Subcutaneous abdominal adipose tissue (tissue), 5 donors: ENCODE measurements at regions not wholly inside any gene's neighbourhood (a gene's known extent, or its start where the extent isn't known, plus 50 kb on each side); places are given as distances from the start of the nearest gene placed in this dataset.
"Not testable (repeated sequence)": the region's sequence is repeated elsewhere in the genome, so short reads cannot be mapped to it uniquely, and the experiment has no call there.

Experiments used
- H3K27ac ChIP-seq: one replicate; pipeline ENCODE4 v1.7.0; 2013; ENCODE audit warnings: low read depth, mild to moderate bottlenecking, inconsistent platforms, low read length, moderate library complexity
- H3K27me3 ChIP-seq, 5 donors: one replicate each; pipeline ENCODE4 v1.7.0; 2013; ENCODE audit warnings: low read length in 5 of 5, inconsistent platforms in 1 of 5; ENCODE audit not compliant: control insufficient read depth in 5 of 5, insufficient read depth in 4 of 5
- H3K36me3 ChIP-seq, 5 donors: one replicate each; pipeline ENCODE4 v1.7.0; 2013; ENCODE audit warnings: low read length in 5 of 5; ENCODE audit not compliant: control insufficient read depth in 5 of 5, insufficient read depth in 5 of 5
- H3K4me1 ChIP-seq, 5 donors: one replicate each; pipeline ENCODE4 v1.7.0; 2013; ENCODE audit warnings: low read length in 5 of 5, mild to moderate bottlenecking in 3 of 5, moderate library complexity in 1 of 5; ENCODE audit not compliant: control insufficient read depth in 5 of 5, insufficient read depth in 5 of 5
- H3K4me3 ChIP-seq, 5 donors: one replicate each; pipeline ENCODE4 v1.7.0; 2013; ENCODE audit warnings: low read length in 5 of 5, low read depth in 1 of 5
- H3K9ac ChIP-seq, 5 donors: one replicate each; pipeline ENCODE4 v1.7.0; 2013; ENCODE audit warnings: low read length in 5 of 5, mild to moderate bottlenecking in 4 of 5, moderate library complexity in 3 of 5
- H3K9me3 ChIP-seq, 5 donors: one replicate each; pipeline ENCODE4 v1.7.0; 2013; ENCODE audit warnings: low read length in 5 of 5; ENCODE audit not compliant: control insufficient read depth in 5 of 5
- donor health status: healthy.
- donor health status: healthy.
- donor health status: healthy.
- donor health status: healthy.
- donor health status: healthy.

DNA sequence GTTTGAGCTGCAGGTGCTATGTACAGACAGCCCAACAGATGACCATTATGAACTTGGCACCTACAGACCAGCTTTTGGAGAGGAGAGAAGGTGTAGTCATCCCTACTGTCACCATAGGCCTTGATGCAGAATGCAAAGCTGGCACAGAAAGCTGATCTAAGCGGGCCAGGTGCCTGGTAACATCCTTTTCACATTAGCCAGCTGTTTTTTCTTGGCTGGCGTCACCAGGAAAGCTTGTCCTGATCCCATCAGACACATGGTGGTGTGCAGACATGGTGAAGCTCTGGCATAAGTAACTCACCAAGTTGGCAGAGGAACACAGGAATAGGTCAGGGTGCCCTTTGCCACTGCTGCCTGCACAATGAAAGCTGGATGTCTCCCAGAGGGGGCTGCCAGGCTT lies 97.2 kb upstream of the MB21D2 start:
- Histone ChIP-seq H3K27ac (no peak overlapping the region), H3K27me3 (no peaks in the 10 kb centered on the region), H3K4me1 (peaks cover 0 to 6% (median 0%) of the 10 kb centered on the region in 5 donors), H3K36me3 (no peaks in the 10 kb centered on the region), H3K9ac (no peak overlapping the region), H3K4me3 (no peak overlapping the region), H3K9me3 (peaks cover 3 to 11% (median 8%) of the 10 kb centered on the region in 5 donors)

DNA sequence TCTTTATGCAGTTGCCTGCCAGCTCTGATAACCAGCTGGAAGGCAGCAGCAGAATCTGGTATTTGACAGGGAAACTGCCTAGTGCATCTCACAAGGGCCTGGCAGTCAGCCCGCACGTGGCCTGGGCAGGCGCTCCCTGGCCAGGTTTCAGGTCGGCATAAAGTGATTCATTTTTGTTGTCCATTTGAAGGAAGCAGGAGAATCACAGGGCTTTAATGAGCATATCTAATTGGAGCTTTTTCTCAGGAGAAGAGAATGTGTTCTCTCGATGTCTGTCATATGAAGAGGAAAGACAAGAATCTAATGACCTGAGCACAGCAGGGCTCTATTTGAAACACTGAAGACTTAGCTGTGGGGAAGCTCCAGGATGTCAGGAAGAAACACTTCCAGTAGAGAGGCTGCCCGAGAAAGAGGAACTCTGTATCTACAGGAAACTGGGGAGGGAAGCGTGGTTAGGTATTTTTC lies 98.8 kb upstream of the MB21D2 start:
- no peaks in the 10 kb centered on the region for H3K36me3 ChIP-seq
- H3K9me3 ChIP-seq, result peaks cover 3 to 11% (median 8%) of the 10 kb centered on the region in 5 donors
- no peak overlapping the region for H3K9ac ChIP-seq
- H3K4me1 ChIP-seq, result peaks cover 0 to 6% (median 0%) of the 10 kb centered on the region in 5 donors
- no peak overlapping the region for H3K27ac ChIP-seq
- H3K4me3 ChIP-seq, result no peak overlapping the region
- H3K27me3 ChIP-seq, result no peaks in the 10 kb centered on the region

DNA sequence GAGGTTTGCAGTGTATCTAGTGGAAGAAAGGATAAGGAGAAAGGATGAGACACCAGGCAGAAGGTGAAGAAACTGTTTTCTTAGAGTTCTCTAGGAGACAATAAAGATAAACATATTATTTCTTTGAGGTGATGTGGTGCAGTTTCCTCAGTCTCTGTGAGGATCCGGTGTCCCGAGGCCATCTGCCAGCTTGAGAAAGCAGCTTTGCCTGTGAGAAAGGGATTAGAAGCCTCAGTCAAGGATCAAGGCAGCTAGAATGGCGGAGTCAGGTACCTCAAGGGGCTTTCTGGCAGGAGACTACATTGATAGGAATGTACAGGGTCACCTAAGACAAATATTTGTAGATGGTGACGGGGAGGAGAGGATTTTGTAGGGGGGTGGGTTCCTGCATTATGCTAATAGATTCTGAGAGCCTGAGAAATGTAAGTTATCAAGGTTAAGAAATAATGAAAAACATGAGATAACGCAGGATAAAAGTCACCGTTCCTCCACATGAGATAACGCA lies 103.9 kb upstream of the MB21D2 start:
- Histone ChIP-seq H3K36me3 (no peaks in the 10 kb centered on the region), H3K27me3 (no peaks in the 10 kb centered on the region), H3K9me3 (no peaks in the 10 kb centered on the region), H3K4me3 (no peak overlapping the region), H3K4me1 (peaks cover 0 to 2% (median 0%) of the 10 kb centered on the region in 5 donors), H3K27ac (no peak overlapping the region), H3K9ac (no peak overlapping the region)

DNA sequence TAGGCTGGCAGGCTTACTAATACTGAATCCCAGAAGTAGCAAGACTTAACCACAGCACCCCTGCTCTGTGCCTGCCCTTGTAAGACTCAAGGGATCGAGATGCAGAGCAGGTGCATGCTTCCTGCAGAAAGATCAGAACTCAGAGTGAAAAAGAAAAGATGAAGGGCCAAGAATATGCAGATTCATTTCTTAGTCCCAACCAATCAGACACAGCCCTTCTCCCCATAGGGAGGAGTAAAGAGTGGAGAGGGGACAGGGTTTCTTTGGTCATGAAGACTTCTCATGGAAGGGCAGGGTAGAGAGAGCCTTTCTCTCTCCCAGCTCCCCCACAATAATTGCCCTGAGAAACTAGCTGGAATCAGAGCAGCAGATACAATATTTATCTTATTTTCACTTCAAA lies 105.6 kb upstream of the MB21D2 start:
- no peaks in the 10 kb centered on the region for H3K4me1 ChIP-seq
- no peaks in the 10 kb centered on the region for H3K9me3 ChIP-seq
- no peak overlapping the region for H3K27ac ChIP-seq
- H3K9ac ChIP-seq, result no peak overlapping the region
- no peak overlapping the region for H3K4me3 ChIP-seq
- no peaks in the 10 kb centered on the region for H3K27me3 ChIP-seq
- no peaks in the 10 kb centered on the region for H3K36me3 ChIP-seq

DNA sequence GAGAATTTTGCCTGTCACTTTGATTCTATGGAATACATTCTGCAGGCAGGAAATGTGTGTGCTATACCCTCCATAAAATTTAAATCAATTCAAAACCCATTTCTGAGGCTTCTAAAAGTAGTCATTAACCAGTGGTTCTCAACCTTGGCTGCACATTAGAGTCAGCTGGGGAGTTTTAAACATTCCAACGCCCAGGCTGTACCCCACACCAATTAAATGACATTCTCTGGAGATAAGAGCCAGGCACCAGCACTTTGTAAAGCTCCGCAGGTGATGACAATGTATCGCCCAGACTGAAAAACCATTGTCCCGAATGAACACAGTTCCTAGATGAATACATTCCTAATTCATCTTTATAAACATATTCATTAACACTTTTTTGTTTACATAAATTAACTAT lies 110.6 kb upstream of the MB21D2 start:
- Histone ChIP-seq H3K36me3 (no peaks in the 10 kb centered on the region), H3K9me3 (no peaks in the 10 kb centered on the region), H3K27ac (no peak overlapping the region), H3K4me3 (no peak overlapping the region), H3K4me1 (no peaks in the 10 kb centered on the region), H3K9ac (no peak overlapping the region), H3K27me3 (no peaks in the 10 kb centered on the region)

DNA sequence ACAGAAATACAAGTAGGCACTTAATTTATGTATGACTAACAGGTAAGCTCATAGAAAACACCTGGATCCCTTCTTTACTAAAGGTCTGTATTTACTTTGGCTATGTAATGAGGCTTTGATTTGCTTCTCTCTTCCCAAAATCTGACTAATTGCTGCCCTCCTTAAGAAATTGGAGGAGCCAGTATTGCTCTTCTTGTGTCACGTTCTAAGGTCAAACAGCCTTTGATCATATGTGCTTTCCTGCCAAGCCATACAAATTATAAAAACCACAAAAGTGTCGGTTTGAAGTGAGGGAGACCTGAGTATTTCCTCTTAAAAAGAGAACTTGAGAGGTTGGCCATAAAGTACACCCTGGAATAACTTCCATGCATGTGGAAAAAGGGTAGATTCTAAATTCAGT lies 112.1 kb upstream of the MB21D2 start:
- H3K4me1 ChIP-seq, result no peaks in the 10 kb centered on the region
- H3K27ac ChIP-seq, result no peak overlapping the region
- no peaks in the 10 kb centered on the region for H3K9me3 ChIP-seq
- H3K36me3 ChIP-seq, result no peaks in the 10 kb centered on the region
- H3K27me3 ChIP-seq, result no peaks in the 10 kb centered on the region
- no peak overlapping the region for H3K9ac ChIP-seq
- no peak overlapping the region for H3K4me3 ChIP-seq

DNA sequence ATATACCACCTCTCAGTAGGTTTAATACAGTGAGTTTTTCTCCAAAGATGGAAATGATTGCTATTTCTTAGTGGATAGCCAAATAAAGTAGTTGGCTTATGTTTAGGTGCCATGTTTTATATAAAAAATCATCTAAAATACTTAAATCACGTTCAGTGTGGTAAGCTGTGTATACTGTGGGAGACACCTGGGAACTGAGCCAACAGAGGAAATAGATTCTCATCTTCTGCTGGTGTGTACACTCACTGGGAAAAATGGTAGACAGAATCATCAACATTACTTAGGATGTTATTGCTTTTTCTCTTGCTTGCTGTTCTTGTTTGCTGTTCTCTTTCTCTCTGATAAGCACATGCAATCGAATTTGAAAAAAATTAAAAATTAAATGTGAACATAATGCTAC lies 112.6 kb upstream of the MB21D2 start:
- no peaks in the 10 kb centered on the region for H3K4me1 ChIP-seq
- no peak overlapping the region for H3K27ac ChIP-seq
- H3K4me3 ChIP-seq, result no peak overlapping the region
- H3K9me3 ChIP-seq, result no peaks in the 10 kb centered on the region
- H3K36me3 ChIP-seq, result no peaks in the 10 kb centered on the region
- H3K27me3 ChIP-seq, result no peaks in the 10 kb centered on the region
- H3K9ac ChIP-seq, result no peak overlapping the region

DNA sequence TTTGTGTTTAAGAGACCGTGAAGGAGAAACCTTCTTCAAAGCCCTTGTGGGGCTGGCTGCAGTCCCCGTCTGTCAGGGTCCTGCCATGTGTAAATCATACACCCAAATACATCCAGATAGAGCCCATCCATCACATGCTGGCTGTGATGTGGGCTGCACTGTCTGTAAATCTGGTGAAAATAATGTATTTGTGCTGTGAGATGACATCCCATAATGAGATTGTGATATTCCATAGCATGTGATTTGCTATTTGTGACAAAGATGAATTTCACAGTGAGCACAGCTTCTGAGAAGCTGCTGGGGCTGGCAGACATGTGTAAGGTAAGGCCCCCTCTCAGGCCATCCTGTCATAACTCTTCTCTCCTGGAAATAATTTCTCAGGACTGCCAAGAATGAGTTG lies 114.3 kb upstream of the MB21D2 start:
- Histone ChIP-seq H3K4me3 (no peak overlapping the region), H3K27me3 (no peaks in the 10 kb centered on the region), H3K9ac (no peak overlapping the region), H3K4me1 (no peaks in the 10 kb centered on the region), H3K36me3 (no peaks in the 10 kb centered on the region), H3K9me3 (no peaks in the 10 kb centered on the region), H3K27ac (no peak overlapping the region)

DNA sequence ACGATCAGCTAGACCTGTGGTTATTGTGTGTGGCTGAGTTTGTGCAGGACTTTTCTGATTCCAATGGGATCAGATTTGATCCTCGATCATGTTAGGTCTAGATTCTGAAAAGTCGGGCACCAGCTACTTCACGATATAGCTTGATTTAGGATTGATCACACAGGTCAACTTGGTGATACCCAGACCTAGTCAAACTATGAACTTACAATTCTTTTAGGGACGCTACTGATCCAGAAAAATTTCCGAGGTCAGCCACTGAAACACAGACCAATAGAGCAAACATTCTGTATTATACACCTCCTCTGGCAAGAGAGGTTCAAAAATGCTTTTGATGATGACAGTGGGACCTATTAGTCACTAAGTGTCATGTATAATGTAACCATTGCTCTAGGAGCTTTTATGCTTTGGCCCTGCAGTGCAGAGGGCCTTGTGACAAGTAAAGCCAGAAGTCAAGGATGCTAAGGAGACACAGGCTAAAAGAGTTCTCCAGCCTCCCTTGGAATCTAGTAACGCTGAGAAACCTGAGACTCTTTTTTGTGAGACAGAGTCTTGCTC lies 115.6 kb upstream of the MB21D2 start:
- no peaks in the 10 kb centered on the region for H3K4me1 ChIP-seq
- no peak overlapping the region for H3K4me3 ChIP-seq
- H3K9me3 ChIP-seq, result no peaks in the 10 kb centered on the region
- no peak overlapping the region for H3K27ac ChIP-seq
- H3K36me3 ChIP-seq, result no peaks in the 10 kb centered on the region
- H3K9ac ChIP-seq, result no peak overlapping the region
- no peaks in the 10 kb centered on the region for H3K27me3 ChIP-seq

DNA sequence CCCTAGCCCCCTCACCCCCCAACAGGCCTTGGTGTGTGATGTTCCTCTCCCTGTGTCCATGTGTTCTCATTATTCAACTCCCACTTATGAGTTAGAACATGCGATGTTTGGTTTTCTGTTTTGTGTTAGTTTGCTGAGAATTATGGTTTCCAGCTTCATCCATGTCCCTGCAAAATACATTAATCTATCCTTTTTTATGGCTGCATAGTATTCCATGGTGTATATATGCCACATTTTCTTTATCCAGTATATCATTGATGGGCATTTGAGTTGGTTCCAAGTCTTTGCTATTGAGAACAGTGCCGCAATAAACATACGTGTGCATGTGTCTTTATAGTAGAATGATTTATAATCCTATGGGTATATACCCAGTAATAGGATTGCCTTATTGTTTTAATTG lies 120.2 kb upstream of the MB21D2 start:
- not testable (repeated sequence) for H3K4me1 ChIP-seq, H3K27ac ChIP-seq, H3K9ac ChIP-seq, H3K36me3 ChIP-seq, H3K4me3 ChIP-seq, H3K9me3 ChIP-seq, H3K27me3 ChIP-seq
